GM12878 (cell line): ENCODE measurements at regions not wholly inside any gene's neighbourhood (a gene's known extent, or its start where the extent isn't known, plus 50 kb on each side); places are given as distances from the start of the nearest gene placed in this dataset.

Experiments used
- ASH2L ChIP-seq: fragments of 300-600, 200-600 bp; sonication (generic); IDR thresholded peaks from 2 replicates; pipeline ENCODE4 v1.6.1; 2017; ENCODE audit warnings: low read depth, mild to moderate bottlenecking, borderline replicate concordance
- CBX5 ChIP-seq: sonication (generic); IDR thresholded peaks from 2 replicates; pipeline ENCODE4 v1.6.1; 2016; ENCODE audit warnings: low read depth, moderate library complexity, mild to moderate bottlenecking, inconsistent platforms
- EP300 ChIP-seq, 2 experiments: fragments of 150-350 bp in 1 of 2; IDR thresholded peaks; 2 replicates each; pipeline ENCODE4 v1.6.1; 2011 to 2012; ENCODE audit warnings: low read depth in 2 of 2, low read length in 2 of 2, borderline replicate concordance in 1 of 2, improper control_type of control experiment in 1 of 2, inconsistent platforms in 1 of 2; ENCODE audit not compliant: control insufficient read depth in 1 of 2
- HDGF ChIP-seq: fragments of 450-650 bp; IDR thresholded peaks from 2 replicates; pipeline ENCODE4 v1.6.1; 2016; ENCODE audit warnings: antibody characterized with exemption
- MEF2B ChIP-seq: fragments of 450-650 bp; IDR thresholded peaks from 2 replicates; pipeline ENCODE4 v1.6.1; 2018; ENCODE audit warnings: mild to moderate bottlenecking, moderate library complexity; ENCODE audit not compliant: partially characterized antibody, poor library complexity, severe bottlenecking
- NBN ChIP-seq: fragments of 450-650 bp; IDR thresholded peaks from 2 replicates; pipeline ENCODE4 v1.6.1; 2016
- NFXL1 ChIP-seq: fragments of 450-650 bp; IDR thresholded peaks from 2 replicates; pipeline ENCODE4 v1.6.1; 2017; ENCODE audit warnings: antibody characterized with exemption, mild to moderate bottlenecking, borderline replicate concordance
- NFYB ChIP-seq: IDR thresholded peaks from 2 replicates; pipeline ENCODE4 v1.6.1; 2011; ENCODE audit warnings: low read depth, mild to moderate bottlenecking, low read length, improper control_type of control experiment, moderate library complexity; ENCODE audit not compliant: insufficient read depth
- NR2F1 ChIP-seq: fragments of 450-650 bp; conservative IDR thresholded peaks from 2 replicates; pipeline ENCODE4 v1.6.1; 2017; ENCODE audit warnings: mild to moderate bottlenecking
- RAD21 ChIP-seq: IDR thresholded peaks from 2 replicates; pipeline ENCODE4 v1.6.1; 2011; ENCODE audit warnings: mild to moderate bottlenecking, low read depth, low read length, moderate library complexity; ENCODE audit not compliant: insufficient read depth
- RUNX3 ChIP-seq: IDR thresholded peaks from 2 replicates; pipeline ENCODE4 v1.6.1; 2012; ENCODE audit warnings: low read length, inconsistent platforms
- SIX5 ChIP-seq: IDR thresholded peaks from 2 replicates; pipeline ENCODE4 v1.6.1; 2011; ENCODE audit warnings: mild to moderate bottlenecking, low read depth, low read length, moderate library complexity; ENCODE audit not compliant: severe bottlenecking
- SMC3 ChIP-seq: IDR thresholded peaks from 2 replicates; pipeline ENCODE4 v1.6.1; 2011; ENCODE audit warnings: low read length, improper control_type of control experiment, borderline replicate concordance
- SP1 ChIP-seq: IDR thresholded peaks from one replicate; pipeline ENCODE4 v1.6.1; 2011; ENCODE audit warnings: low read depth, low read length
- SPI1 ChIP-seq: IDR thresholded peaks from 2 replicates; pipeline ENCODE4 v1.6.1; 2011; ENCODE audit warnings: low read depth, mild to moderate bottlenecking, low read length, moderate library complexity, borderline replicate concordance; ENCODE audit not compliant: insufficient read depth
- SREBF1 ChIP-seq: IDR thresholded peaks from 2 replicates; pipeline ENCODE4 v1.6.1; 2012; ENCODE audit warnings: mild to moderate bottlenecking, low read length
- TCF3 ChIP-seq: IDR thresholded peaks from 2 replicates; pipeline ENCODE4 v1.6.1; 2012; ENCODE audit warnings: low read depth, mild to moderate bottlenecking, low read length, borderline replicate concordance; ENCODE audit not compliant: insufficient read depth
- ZBED1 ChIP-seq: IDR thresholded peaks from 2 replicates; pipeline ENCODE4 v1.6.1; 2016; ENCODE audit warnings: borderline replicate concordance
- ZNF217 ChIP-seq: fragments of 450-650 bp; IDR thresholded peaks from 2 replicates; pipeline ENCODE4 v1.6.1; 2017; ENCODE audit warnings: antibody characterized with exemption, mild to moderate bottlenecking
- TF ChIP-seq, protein P1 (sequence below): fragments of 450-650 bp; IDR thresholded peaks from 2 replicates; pipeline ENCODE4 v1.6.1; 2014; ENCODE audit warnings: mild to moderate bottlenecking
- TF ChIP-seq, protein P2 (sequence below): fragments of 450-650 bp; IDR thresholded peaks from 2 replicates; pipeline ENCODE4 v1.6.1; 2017; ENCODE audit warnings: antibody characterized with exemption, mild to moderate bottlenecking, moderate library complexity
- TF ChIP-seq, protein P3 (sequence below): IDR thresholded peaks from 2 replicates; pipeline ENCODE4 v1.6.1; 2011; ENCODE audit warnings: low read depth, low read length, improper control_type of control experiment, borderline replicate concordance
- TF ChIP-seq, protein P4 (sequence below), 3 experiments: IDR thresholded peaks in 2 of 3; conservative IDR thresholded peaks in 1 of 3; 2 replicates each; pipeline ENCODE4 v1.5.1; 2011; ENCODE audit warnings: low read depth in 3 of 3, low read length in 3 of 3, mild to moderate bottlenecking in 3 of 3, control low read depth in 2 of 3, moderate library complexity in 2 of 3, inconsistent platforms in 1 of 3, mixed read lengths in 1 of 3; ENCODE audit not compliant: control insufficient read depth in 2 of 3, insufficient read depth in 1 of 3; ENCODE audit errors: extremely low read depth in 1 of 3
- TF ChIP-seq, protein P5 (sequence below): IDR thresholded peaks from 2 replicates; pipeline ENCODE4 v1.6.1; 2012; ENCODE audit warnings: low read length, inconsistent platforms

DNA sequence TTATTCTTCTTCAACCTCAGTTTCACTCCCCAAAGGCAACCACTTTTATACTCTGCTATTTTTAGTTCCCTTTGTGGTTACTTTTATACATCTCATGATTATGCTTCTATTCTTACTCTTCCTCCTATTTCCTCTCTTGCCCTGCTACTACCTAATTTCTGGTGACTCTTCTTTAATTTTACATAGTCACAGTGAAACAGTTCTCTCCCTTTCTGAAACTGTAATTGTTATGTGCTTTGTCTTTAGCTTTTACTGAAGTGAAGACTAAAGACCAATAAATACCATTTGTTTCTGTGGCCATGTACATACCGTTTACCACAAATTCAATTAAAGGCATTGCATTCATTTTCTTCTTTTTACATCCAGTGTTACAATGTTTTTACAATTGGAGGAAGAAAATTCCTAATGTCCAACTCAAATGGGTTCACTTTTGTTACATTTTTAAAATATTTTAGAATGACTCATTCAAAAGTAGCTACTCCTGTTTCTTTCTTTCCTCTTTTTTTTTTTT lies 410.6 kb downstream of the PSAT1 start (continued):
- TF ChIP-seq RUNX3 (peak; percentile 87), SP1 (no peak), NFYB (no peak), ZBED1 (peak; percentile 58; the same call in 1 of the 2 replicates), SMC3 (no peak), ASH2L (no peak), MEF2B (peak; percentile 85), NBN (no peak), SIX5 (no peak), TCF3 (no peak), HDGF (no peak), SPI1 (peak; percentile 17; the same call in 1 of the 2 replicates), SREBF1 (no peak), RAD21 (no peak), NFXL1 (no peak), NR2F1 (0 out of 2 replicates have a peak, but pooled peaks have one; percentile 22), ZNF217 (peak; percentile 80), EP300 (IDR thresholded peaks at IDR 0.05; ENCODE audit: borderline replicate concordance in 1 of 2, control insufficient read depth in 1 of 2, low read depth in 2 of 2, low read length in 2 of 2) (no peak), CBX5 (no peak)
- TF ChIP-seq, protein P1, sequence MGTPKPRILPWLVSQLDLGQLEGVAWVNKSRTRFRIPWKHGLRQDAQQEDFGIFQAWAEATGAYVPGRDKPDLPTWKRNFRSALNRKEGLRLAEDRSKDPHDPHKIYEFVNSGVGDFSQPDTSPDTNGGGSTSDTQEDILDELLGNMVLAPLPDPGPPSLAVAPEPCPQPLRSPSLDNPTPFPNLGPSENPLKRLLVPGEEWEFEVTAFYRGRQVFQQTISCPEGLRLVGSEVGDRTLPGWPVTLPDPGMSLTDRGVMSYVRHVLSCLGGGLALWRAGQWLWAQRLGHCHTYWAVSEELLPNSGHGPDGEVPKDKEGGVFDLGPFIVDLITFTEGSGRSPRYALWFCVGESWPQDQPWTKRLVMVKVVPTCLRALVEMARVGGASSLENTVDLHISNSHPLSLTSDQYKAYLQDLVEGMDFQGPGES = no peak
- TF ChIP-seq, protein P2, sequence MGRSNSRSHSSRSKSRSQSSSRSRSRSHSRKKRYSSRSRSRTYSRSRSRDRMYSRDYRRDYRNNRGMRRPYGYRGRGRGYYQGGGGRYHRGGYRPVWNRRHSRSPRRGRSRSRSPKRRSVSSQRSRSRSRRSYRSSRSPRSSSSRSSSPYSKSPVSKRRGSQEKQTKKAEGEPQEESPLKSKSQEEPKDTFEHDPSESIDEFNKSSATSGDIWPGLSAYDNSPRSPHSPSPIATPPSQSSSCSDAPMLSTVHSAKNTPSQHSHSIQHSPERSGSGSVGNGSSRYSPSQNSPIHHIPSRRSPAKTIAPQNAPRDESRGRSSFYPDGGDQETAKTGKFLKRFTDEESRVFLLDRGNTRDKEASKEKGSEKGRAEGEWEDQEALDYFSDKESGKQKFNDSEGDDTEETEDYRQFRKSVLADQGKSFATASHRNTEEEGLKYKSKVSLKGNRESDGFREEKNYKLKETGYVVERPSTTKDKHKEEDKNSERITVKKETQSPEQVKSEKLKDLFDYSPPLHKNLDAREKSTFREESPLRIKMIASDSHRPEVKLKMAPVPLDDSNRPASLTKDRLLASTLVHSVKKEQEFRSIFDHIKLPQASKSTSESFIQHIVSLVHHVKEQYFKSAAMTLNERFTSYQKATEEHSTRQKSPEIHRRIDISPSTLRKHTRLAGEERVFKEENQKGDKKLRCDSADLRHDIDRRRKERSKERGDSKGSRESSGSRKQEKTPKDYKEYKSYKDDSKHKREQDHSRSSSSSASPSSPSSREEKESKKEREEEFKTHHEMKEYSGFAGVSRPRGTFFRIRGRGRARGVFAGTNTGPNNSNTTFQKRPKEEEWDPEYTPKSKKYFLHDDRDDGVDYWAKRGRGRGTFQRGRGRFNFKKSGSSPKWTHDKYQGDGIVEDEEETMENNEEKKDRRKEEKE = no peak
- TF ChIP-seq, protein P3, sequence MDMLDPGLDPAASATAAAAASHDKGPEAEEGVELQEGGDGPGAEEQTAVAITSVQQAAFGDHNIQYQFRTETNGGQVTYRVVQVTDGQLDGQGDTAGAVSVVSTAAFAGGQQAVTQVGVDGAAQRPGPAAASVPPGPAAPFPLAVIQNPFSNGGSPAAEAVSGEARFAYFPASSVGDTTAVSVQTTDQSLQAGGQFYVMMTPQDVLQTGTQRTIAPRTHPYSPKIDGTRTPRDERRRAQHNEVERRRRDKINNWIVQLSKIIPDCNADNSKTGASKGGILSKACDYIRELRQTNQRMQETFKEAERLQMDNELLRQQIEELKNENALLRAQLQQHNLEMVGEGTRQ = no peak
- TF ChIP-seq, protein P4, sequence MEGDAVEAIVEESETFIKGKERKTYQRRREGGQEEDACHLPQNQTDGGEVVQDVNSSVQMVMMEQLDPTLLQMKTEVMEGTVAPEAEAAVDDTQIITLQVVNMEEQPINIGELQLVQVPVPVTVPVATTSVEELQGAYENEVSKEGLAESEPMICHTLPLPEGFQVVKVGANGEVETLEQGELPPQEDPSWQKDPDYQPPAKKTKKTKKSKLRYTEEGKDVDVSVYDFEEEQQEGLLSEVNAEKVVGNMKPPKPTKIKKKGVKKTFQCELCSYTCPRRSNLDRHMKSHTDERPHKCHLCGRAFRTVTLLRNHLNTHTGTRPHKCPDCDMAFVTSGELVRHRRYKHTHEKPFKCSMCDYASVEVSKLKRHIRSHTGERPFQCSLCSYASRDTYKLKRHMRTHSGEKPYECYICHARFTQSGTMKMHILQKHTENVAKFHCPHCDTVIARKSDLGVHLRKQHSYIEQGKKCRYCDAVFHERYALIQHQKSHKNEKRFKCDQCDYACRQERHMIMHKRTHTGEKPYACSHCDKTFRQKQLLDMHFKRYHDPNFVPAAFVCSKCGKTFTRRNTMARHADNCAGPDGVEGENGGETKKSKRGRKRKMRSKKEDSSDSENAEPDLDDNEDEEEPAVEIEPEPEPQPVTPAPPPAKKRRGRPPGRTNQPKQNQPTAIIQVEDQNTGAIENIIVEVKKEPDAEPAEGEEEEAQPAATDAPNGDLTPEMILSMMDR (IDR thresholded peaks at IDR 0.05 in 2 of 3, conservative IDR thresholded peaks at IDR 0.05 in 1 of 3; ENCODE audit: control insufficient read depth in 2 of 3, extremely low read depth in 1 of 3, insufficient read depth in 1 of 3, low read depth in 3 of 3, low read length in 3 of 3) = no peak
- TF ChIP-seq, protein P5, sequence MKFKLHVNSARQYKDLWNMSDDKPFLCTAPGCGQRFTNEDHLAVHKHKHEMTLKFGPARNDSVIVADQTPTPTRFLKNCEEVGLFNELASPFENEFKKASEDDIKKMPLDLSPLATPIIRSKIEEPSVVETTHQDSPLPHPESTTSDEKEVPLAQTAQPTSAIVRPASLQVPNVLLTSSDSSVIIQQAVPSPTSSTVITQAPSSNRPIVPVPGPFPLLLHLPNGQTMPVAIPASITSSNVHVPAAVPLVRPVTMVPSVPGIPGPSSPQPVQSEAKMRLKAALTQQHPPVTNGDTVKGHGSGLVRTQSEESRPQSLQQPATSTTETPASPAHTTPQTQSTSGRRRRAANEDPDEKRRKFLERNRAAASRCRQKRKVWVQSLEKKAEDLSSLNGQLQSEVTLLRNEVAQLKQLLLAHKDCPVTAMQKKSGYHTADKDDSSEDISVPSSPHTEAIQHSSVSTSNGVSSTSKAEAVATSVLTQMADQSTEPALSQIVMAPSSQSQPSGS = peak; percentile 71; the same call in 1 of the 2 replicates
